ENCODE measurements at regions not wholly inside any gene's neighbourhood (a gene's known extent, or its start where the extent isn't known, plus 50 kb on each side); places are given as distances from the start of the nearest gene placed in this dataset.

GRCh38 chr7:1302936-1303335, 70.3 kb downstream of the UNCX start:
- no peak for TF ChIP-seq CTCF (IDR thresholded peaks at IDR 0.05 in 4 of 5, conservative IDR thresholded peaks at IDR 0.05 in 1 of 5)
- TF ChIP-seq POLR2A (IDR thresholded peaks at IDR 0.05) = no peak

All from gastrocnemius medialis (tissue), 4 donors.